HL-60/S4 treated with retinoic acid at 250 ng/mL for 4 days and 3 days (cell line): ENCODE measurements at regions not wholly inside any gene's neighbourhood (a gene's known extent, or its start where the extent isn't known, plus 50 kb on each side); places are given as distances from the start of the nearest gene placed in this dataset.
"Not testable (repeated sequence)": the region's sequence is repeated elsewhere in the genome, so short reads cannot be mapped to it uniquely, and the experiment has no call there.

Source experiments
- in situ Hi-C: fragments of 300-500 bp; cut with MboI; formaldehyde crosslinking; loops from 2 replicates; pipeline ENCODE4 v1.7.0; 2022; ENCODE audit warnings: low sequenced_read_pairs

GRCh38 chr2:194090251-194090905 lies 1566.6 kb upstream of the SLC39A10 start:
- in situ Hi-C loops, result no loop called here

GRCh38 chr2:194087089-194087958 lies 1569.7 kb upstream of the SLC39A10 start:
- in situ Hi-C loops, result no loop called here

- in situ Hi-C loops, result no loop called here
Observed at GRCh38 chr2:194086129-194086528, 1570.9 kb upstream of the SLC39A10 start.

GRCh38 chr2:194079989-194080388 lies 1577.0 kb upstream of the SLC39A10 start:
- in situ Hi-C loops, result no loop called here

- in situ Hi-C loops, result no loop called here
Observed at GRCh38 chr2:194077366-194077765, 1579.7 kb upstream of the SLC39A10 start.

- in situ Hi-C loops, result no loop called here
Observed at GRCh38 chr2:194062401-194062800, 1594.6 kb upstream of the SLC39A10 start.

- in situ Hi-C loops, result no loop called here
Observed at GRCh38 chr2:194060269-194060668, 1596.8 kb upstream of the SLC39A10 start.

- in situ Hi-C loops, result no loop called here
Observed at GRCh38 chr2:194054313-194054712, 1602.7 kb upstream of the SLC39A10 start.

- in situ Hi-C loops, result no loop called here
Observed at GRCh38 chr2:194044321-194044720, 1612.7 kb upstream of the SLC39A10 start.

- in situ Hi-C loops, result not testable (repeated sequence)
Observed at GRCh38 chr2:194021130-194021529, 1635.9 kb upstream of the SLC39A10 start.

- in situ Hi-C loops, result no loop called here
Observed at GRCh38 chr2:194020155-194020554, 1636.9 kb upstream of the SLC39A10 start.

GRCh38 chr2:194015751-194016150 lies 1641.3 kb upstream of the SLC39A10 start:
- in situ Hi-C loops, result no loop called here

- in situ Hi-C loops, result no loop called here
Observed at GRCh38 chr2:194014639-194015038, 1642.4 kb upstream of the SLC39A10 start.

GRCh38 chr2:194004590-194005206 lies 1652.3 kb upstream of the SLC39A10 start:
- in situ Hi-C loops, result no loop called here

GRCh38 chr2:194003911-194004310 lies 1653.1 kb upstream of the SLC39A10 start:
- in situ Hi-C loops, result no loop called here

GRCh38 chr2:194002699-194003368 lies 1654.2 kb upstream of the SLC39A10 start:
- in situ Hi-C loops, result no loop called here

- in situ Hi-C loops, result no loop called here
Observed at GRCh38 chr2:193990868-193991267, 1666.2 kb upstream of the SLC39A10 start.

GRCh38 chr2:193989645-193990044 lies 1667.4 kb upstream of the SLC39A10 start:
- in situ Hi-C loops, result no loop called here

GRCh38 chr2:193988784-193989183 lies 1668.2 kb upstream of the SLC39A10 start:
- in situ Hi-C loops, result no loop called here

- in situ Hi-C loops, result no loop called here
Observed at GRCh38 chr2:193985272-193985671, 1671.8 kb upstream of the SLC39A10 start.

- in situ Hi-C loops, result no loop called here
Observed at GRCh38 chr2:193980599-193980998, 1676.4 kb upstream of the SLC39A10 start.
